DMS79 treated with DMSO at 0.1 percent for 48 hours (cell line): ENCODE measurements at regions not wholly inside any gene's neighbourhood (a gene's known extent, or its start where the extent isn't known, plus 50 kb on each side); places are given as distances from the start of the nearest gene placed in this dataset.

Experiments used
- DNase-seq: peaks from one replicate; lab custom pipeline; 2025; lab: John Stamatoyannopoulos, UW

- no peak for DNase-seq
These were observed 118.6 kb upstream of the MYL2 start for GRCh38 chr12:111038941-111039340.

- DNase-seq: no peak
These were observed 117.7 kb upstream of the MYL2 start for GRCh38 chr12:111038077-111038476.

GRCh38 chr12:111037047-111037446 lies 116.7 kb upstream of the MYL2 start:
- DNase-seq: no peak

- DNase-seq: no peak
These were observed 115.4 kb upstream of the MYL2 start for GRCh38 chr12:111035578-111036301.

GRCh38 chr12:111034886-111035577 lies 114.7 kb upstream of the MYL2 start:
- no peak for DNase-seq

- DNase-seq: no peak
These were observed 113.9 kb upstream of the MYL2 start, which contains the start of gene CUX2 for GRCh38 chr12:111034083-111034885. TSS of gene CUX2 (plus strand) at chr12:111034165.

- DNase-seq: no peak
These were observed 113.1 kb upstream of the MYL2 start for GRCh38 chr12:111033281-111034082.

- no peak for DNase-seq
These were observed 112.2 kb upstream of the MYL2 start for GRCh38 chr12:111032591-111032919.

- no peak for DNase-seq
These were observed 111.7 kb upstream of the MYL2 start for GRCh38 chr12:111031916-111032590.

- DNase-seq: no peak
These were observed 110.4 kb upstream of the MYL2 start for GRCh38 chr12:111030800-111031199.

GRCh38 chr12:111029732-111030131 lies 109.4 kb upstream of the MYL2 start:
- no peak for DNase-seq

- no peak for DNase-seq
These were observed 108.9 kb upstream of the MYL2 start for GRCh38 chr12:111029305-111029704.

GRCh38 chr12:111028830-111029229 lies 108.5 kb upstream of the MYL2 start:
- no peak for DNase-seq

GRCh38 chr12:111027431-111027830 lies 107.1 kb upstream of the MYL2 start:
- DNase-seq: no peak

- DNase-seq: no peak
These were observed 105.5 kb upstream of the MYL2 start for GRCh38 chr12:111025792-111026430.

- no peak for DNase-seq
These were observed 104.9 kb upstream of the MYL2 start for GRCh38 chr12:111025301-111025700.

GRCh38 chr12:111024205-111024801 lies 103.9 kb upstream of the MYL2 start:
- DNase-seq: no peak

GRCh38 chr12:111022386-111022785 lies 102.0 kb upstream of the MYL2 start:
- no peak for DNase-seq

GRCh38 chr12:111014547-111014946 lies 94.2 kb upstream of the MYL2 start:
- DNase-seq: no peak

- DNase-seq: no peak
These were observed 92.5 kb upstream of the MYL2 start for GRCh38 chr12:111012918-111013317.
